ENCODE measurements at regions not wholly inside any gene's neighbourhood (a gene's known extent, or its start where the extent isn't known, plus 50 kb on each side); places are given as distances from the start of the nearest gene placed in this dataset.

DNA sequence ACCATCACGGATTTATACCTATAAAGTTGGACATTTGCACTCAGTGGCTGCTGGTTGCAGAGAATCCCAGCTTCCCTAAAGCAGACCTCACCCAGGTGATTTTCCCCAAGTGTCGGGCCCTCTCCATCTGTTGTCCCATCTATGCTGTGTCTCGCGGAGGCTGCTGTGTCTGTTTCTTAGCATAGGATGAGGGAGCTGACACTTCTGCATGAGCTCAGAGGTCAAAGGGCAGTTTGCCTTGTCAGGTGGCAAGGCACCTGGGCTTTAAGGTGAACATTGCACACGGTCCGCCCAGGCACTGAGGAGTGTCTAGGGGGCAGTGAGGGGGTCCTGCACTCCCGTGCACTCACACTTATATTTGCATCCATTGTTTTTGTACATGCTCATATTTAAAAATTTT, 151.6 kb downstream of the ZIC5 start:
- DNase-seq: no peak
- Mint-ChIP-seq H3K27ac (no peak overlapping the region), H3K4me1 (peaks cover 19 to 26% of the 10 kb centered on the region in 2 donors), H3K36me3 (peaks cover 0 to 4% (median 0%) of the 10 kb centered on the region in 3 donors), H3K27me3 (ENCODE audit: low read depth in 3 of 3) (peaks cover 0 to 2% (median 0%) of the 10 kb centered on the region in 3 donors), H3K9me3 (peaks cover 0 to 2% (median 0%) of the 10 kb centered on the region in 6 donors), H3K4me3 (no peak overlapping the region)

DNA sequence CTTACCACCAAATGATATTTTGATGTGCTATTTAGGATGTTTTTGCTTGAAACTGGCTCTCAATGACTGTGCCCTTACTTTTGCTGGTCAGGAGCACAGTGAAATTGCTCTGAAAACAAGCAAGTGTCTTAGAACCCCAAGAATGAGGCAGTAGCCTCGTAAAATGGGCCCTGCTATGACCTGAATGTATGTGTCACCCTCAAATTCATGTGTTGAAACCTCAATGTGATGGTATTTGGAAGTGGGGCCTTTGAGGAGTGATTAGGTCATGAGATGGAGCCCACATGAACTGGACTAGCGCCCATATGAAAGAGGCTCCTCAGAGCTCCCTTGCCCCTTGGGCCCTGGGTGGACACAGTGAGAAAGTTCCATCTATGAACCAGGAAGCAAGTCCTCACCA, 155.2 kb downstream of the ZIC5 start:
- Mint-ChIP-seq H3K27ac (peak overlapping the region in 2 of 6 donors; percentile 12 to 31), H3K4me1 (peaks cover 19 to 26% of the 10 kb centered on the region in 2 donors), H3K9me3 (peaks cover 0 to 2% (median 0%) of the 10 kb centered on the region in 6 donors), H3K27me3 (ENCODE audit: low read depth in 3 of 3) (no peaks in the 10 kb centered on the region), H3K36me3 (peaks cover 0 to 3% (median 0%) of the 10 kb centered on the region in 3 donors), H3K4me3 (no peak overlapping the region)
- no peak for DNase-seq

DNA sequence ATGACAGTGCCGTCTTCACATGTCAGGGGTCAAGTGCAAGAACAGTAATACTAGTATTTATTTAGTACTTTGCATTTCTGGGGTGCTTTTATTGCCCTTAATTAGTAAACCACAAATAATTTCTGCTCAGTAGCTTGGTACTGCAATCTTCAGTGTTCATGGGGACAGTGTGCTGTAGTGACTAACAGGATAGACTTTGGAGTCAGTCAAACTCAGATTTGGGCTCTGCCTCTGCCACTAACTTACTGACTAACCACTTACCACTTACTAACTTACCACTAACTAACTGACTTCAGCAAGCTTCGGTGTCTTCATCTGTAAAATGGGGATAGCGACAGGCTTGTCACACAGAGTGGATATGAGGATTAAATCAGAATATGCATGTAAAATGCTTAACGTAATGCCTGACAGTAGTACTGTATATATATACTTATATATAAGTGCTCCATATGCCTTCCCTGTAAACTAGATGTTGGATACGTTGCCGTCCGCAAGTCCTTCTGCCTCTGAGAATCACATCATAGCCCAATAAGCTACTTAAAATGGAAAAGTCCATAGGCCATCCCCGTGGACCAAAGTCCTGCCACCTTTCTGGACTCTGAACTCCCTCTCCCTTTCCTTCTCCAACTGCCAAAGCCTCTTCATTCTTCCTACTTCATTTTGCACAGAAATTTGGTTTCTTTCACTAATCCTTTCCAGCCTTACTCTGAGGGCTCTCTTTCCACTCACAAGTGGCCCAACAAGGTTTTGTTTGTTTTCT, 158.1 kb downstream of the ZIC5 start:
- peaks cover 0 to 2% (median 0%) of the 10 kb centered on the region in 6 donors for H3K9me3 Mint-ChIP-seq
- peaks cover 0 to 8% (median 3%) of the 10 kb centered on the region in 3 donors for H3K36me3 Mint-ChIP-seq

DNA sequence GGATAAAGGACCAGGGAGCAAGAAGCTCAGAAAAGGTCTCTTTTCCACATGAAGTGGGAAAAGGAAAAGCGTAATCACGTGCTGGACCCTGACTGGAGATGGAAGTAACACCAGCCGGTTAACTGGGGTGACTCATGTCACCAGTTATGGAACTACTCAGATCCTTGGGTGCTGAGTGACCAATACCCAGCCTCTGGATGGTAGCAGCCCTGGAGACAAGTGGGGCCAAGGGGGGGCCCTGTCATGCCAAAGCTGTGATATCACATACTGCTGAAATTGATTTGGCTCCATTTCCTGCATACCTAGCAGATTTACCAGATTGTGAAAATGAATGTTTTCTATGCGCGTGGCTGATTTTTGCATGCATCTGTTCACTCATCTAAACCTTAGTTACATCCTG, 158.9 kb downstream of the ZIC5 start:
- Mint-ChIP-seq H3K4me1 (peaks cover 7 to 13% of the 10 kb centered on the region in 2 donors), H3K9me3 (no peaks in the 10 kb centered on the region), H3K36me3 (peaks cover 0 to 8% (median 3%) of the 10 kb centered on the region in 3 donors), H3K27ac (no peak overlapping the region), H3K27me3 (ENCODE audit: low read depth in 3 of 3) (peaks cover 0 to 3% (median 0%) of the 10 kb centered on the region in 3 donors), H3K4me3 (no peak overlapping the region)
- DNase-seq: no peak

More for the DNA sequence above, 158.1 kb downstream of the ZIC5 start:
- Mint-ChIP-seq H3K27me3 (ENCODE audit: low read depth in 3 of 3) (peaks cover 0 to 3% (median 0%) of the 10 kb centered on the region in 3 donors), H3K27ac (no peak overlapping the region), H3K4me3 (no peak overlapping the region), H3K4me1 (peaks cover 16 to 22% of the 10 kb centered on the region in 2 donors)
- DNase-seq: no peak

DNA sequence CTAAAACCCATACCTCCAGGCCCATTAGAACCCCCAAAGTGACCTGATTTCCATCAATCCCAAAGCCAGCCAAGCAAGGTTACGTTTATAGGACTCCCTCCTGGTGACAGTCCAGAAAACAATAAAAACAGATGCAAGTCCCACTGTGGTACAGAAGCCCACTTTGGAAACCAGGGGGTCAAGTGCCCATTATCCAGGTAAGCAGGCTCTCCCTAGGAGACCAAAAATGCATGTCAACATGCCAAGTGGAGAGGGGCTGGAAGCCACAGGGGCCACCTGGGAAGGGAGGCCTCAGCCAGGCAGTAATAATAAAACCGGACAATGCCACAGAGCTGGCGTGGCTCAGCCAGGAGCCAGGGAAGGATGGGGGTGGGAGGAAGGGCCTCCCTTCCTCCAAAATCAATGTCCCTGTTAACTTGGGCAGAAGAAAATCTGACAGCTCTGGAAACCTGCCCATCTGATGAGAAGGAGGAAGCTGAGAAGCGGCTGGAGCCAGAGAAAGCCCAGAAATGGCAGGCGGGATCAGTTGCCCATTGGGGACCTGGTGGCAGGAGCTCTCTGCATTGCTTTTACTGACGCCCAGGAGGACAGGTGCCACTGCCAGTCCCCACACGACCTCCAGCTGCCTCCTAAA, 160.4 kb downstream of the ZIC5 start:
- Mint-ChIP-seq H3K27me3 (ENCODE audit: low read depth in 3 of 3) (peaks cover 0 to 3% (median 0%) of the 10 kb centered on the region in 3 donors), H3K4me1 (no peaks in the 10 kb centered on the region), H3K27ac (peak overlapping the region in 1 of 6 donors; percentile 40), H3K36me3 (peaks cover 0 to 8% (median 3%) of the 10 kb centered on the region in 3 donors), H3K9me3 (no peaks in the 10 kb centered on the region), H3K4me3 (no peak overlapping the region)
- no peak for DNase-seq

DNA sequence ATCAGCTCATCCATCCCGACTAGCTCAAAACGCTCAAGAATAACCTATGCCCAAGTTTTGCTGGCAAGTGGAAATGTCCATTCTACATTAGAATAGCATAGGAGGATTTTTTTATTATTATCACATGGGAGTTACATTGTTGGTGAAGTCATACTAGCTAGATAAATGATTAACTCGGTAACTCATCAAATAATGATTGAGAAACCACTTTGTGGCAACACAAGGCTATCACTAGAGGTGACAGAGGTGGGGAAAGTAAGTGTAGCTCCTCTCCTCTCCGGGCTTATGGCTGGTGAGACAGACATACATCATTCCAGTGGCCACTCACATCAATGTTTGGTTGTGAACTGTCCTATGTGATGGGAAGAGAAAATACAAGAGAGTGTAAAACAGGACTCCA, 161.6 kb downstream of the ZIC5 start:
- DNase-seq: no peak
- no peaks in the 10 kb centered on the region for H3K4me1 Mint-ChIP-seq
- peaks cover 0 to 8% (median 3%) of the 10 kb centered on the region in 3 donors for H3K36me3 Mint-ChIP-seq
- H3K4me3 Mint-ChIP-seq: no peak overlapping the region
- no peaks in the 10 kb centered on the region for H3K9me3 Mint-ChIP-seq
- no peak overlapping the region for H3K27ac Mint-ChIP-seq
- peaks cover 0 to 3% (median 0%) of the 10 kb centered on the region in 3 donors for H3K27me3 Mint-ChIP-seq (ENCODE audit: low read depth in 3 of 3)

DNA sequence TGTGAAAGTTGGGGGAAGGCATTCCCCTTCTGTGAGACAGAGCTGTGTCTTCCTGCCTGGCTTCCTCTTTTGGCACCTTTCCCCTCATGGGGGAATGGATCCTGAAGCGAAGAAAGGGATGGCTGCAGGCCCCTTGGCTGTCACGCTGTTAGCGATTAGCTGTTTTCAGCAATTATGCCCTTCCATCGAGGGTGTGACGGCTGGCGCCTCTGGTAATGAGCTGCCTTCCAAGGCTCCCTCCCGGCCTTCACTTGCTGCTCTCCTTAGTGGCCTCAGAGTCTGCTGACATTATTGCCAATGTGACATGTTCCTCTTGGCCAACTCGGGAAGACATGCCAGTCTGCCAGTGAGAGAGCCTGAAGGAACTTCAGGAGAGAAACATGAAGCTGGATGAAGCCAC, 162.1 kb downstream of the ZIC5 start:
- Mint-ChIP-seq H3K27ac (no peak overlapping the region), H3K4me3 (no peak overlapping the region), H3K4me1 (no peaks in the 10 kb centered on the region), H3K9me3 (no peaks in the 10 kb centered on the region), H3K36me3 (peaks cover 0 to 12% (median 3%) of the 10 kb centered on the region in 3 donors), H3K27me3 (ENCODE audit: low read depth in 3 of 3) (peaks cover 0 to 3% (median 0%) of the 10 kb centered on the region in 3 donors)
- DNase-seq: no peak

DNA sequence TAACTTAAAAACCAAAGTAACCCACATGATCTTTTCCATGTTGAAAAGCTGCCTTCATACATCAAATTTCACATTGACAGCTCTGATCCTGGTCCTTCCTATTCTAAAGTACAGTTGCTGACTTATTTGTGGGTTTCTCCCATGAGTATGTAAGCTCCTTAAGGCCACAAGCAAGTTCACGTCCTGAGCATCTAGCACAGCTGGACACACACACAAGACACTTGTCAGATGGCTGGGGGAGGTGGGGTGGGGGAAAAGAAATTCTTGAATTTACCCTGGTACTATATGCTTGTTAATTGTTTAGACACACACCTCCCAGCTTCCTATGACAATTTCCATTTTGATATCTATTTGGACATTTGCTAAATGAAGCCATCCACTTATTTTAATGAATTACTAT, 162.8 kb downstream of the ZIC5 start:
- DNase-seq: no peak
- Mint-ChIP-seq H3K27me3 (ENCODE audit: low read depth in 3 of 3) (peaks cover 0 to 3% (median 0%) of the 10 kb centered on the region in 3 donors), H3K4me1 (no peaks in the 10 kb centered on the region), H3K9me3 (no peaks in the 10 kb centered on the region), H3K27ac (no peak overlapping the region), H3K4me3 (no peak overlapping the region), H3K36me3 (peaks cover 0 to 15% (median 0%) of the 10 kb centered on the region in 3 donors)

DNA sequence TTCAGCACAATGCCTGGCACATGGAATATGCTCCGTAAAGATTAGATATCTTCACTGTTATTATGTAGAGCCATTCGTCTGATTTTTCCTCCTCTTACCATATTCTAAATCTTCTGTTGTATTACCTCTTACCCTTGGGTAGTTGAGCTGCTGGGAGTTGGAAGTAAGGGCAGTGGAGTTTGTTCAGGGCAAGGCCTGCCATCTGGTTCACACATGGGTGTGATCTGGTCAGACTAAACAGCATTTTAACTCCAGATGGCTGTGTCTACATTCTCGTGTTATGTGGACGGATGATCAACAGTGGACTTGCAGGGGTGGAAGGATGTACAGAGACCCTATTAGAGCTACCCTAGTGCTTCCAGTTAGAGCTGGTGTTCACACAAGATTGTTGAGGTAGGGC, 164.9 kb downstream of the ZIC5 start:
- H3K36me3 Mint-ChIP-seq: peaks cover 0 to 15% (median 0%) of the 10 kb centered on the region in 3 donors
- no peak for DNase-seq

DNA sequence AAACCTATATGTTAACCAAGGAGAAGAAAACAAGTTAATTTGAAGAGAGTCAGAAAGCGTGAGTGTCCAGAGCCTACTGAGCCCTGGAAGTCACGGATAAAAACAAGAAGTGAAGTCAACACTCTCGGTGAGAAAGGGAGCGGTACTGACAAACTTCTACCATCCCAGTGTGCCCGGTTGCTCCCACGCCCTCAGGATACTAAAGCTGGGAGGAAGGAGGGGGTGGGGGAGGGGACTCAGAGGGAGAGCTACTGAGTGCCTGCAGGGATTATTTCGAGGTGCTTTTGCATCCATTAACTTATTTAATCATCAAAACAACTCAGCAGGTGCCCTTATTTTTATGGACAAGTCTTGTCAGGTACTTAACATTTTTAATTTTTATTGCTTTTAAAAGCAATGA, 166.2 kb downstream of the ZIC5 start:
- Mint-ChIP-seq H3K36me3 (peaks cover 0 to 12% (median 0%) of the 10 kb centered on the region in 3 donors), H3K27ac (no peak overlapping the region), H3K4me1 (no peaks in the 10 kb centered on the region), H3K27me3 (ENCODE audit: low read depth in 3 of 3) (peaks cover 0 to 3% (median 1%) of the 10 kb centered on the region in 3 donors), H3K4me3 (no peak overlapping the region), H3K9me3 (no peaks in the 10 kb centered on the region)
- DNase-seq: no peak

More for the DNA sequence above, 164.9 kb downstream of the ZIC5 start:
- Mint-ChIP-seq H3K4me1 (no peaks in the 10 kb centered on the region), H3K27me3 (ENCODE audit: low read depth in 3 of 3) (peaks cover 0 to 3% (median 0%) of the 10 kb centered on the region in 3 donors), H3K27ac (no peak overlapping the region), H3K4me3 (no peak overlapping the region), H3K9me3 (no peaks in the 10 kb centered on the region)

DNA sequence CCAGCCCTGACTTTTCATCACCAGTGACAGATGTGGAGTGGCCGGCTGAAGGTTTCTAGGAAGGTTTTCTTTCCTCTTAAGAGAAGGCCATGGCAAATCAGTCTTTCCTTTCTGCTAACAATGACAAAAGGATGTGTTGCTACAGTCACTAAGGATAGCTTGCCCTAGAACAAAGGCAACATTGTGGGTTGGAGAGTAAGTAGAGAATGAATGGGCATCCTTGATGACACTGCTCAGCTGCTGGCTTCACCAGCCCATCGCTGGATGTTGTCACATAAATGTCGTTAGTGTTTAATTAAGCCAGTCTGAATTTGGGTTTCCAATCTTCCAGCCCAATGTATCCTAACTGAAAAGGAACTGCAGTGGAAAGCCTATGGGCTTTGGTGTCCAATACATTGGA, 168.4 kb downstream of the ZIC5 start:
- DNase-seq: no peak
- no peak overlapping the region for H3K27ac Mint-ChIP-seq
- H3K9me3 Mint-ChIP-seq: no peaks in the 10 kb centered on the region
- peaks cover 0 to 7% (median 0%) of the 10 kb centered on the region in 3 donors for H3K36me3 Mint-ChIP-seq
- H3K4me3 Mint-ChIP-seq: no peak overlapping the region
- H3K4me1 Mint-ChIP-seq: no peaks in the 10 kb centered on the region
- peaks cover 0 to 1% (median 0%) of the 10 kb centered on the region in 3 donors for H3K27me3 Mint-ChIP-seq (ENCODE audit: low read depth in 3 of 3)

DNA sequence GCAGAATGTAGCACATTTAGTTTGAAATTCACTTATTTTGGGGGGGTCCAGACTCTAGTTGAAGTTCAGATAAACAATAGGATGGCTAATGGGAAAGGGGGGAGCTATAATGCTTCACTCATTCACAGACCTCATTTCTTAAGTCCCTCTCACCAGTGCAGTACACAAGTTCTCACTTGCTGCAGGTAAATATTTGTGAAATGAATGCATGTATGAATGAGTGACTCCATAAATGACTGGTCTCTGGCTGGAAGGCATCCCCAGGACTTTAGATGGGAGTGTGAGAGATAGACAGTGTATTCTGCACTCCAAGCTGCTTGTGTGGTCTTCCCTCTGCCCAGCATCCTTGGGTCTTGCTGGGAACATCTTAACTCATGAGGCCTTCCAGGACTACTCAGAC, 169.2 kb downstream of the ZIC5 start:
- no peaks in the 10 kb centered on the region for H3K4me1 Mint-ChIP-seq
- H3K36me3 Mint-ChIP-seq: peaks cover 0 to 7% (median 0%) of the 10 kb centered on the region in 3 donors
- H3K4me3 Mint-ChIP-seq: no peak overlapping the region
- DNase-seq: no peak
- no peak overlapping the region for H3K27ac Mint-ChIP-seq
- peaks cover 0 to 1% (median 0%) of the 10 kb centered on the region in 3 donors for H3K27me3 Mint-ChIP-seq (ENCODE audit: low read depth in 3 of 3)
- H3K9me3 Mint-ChIP-seq: no peaks in the 10 kb centered on the region

DNA sequence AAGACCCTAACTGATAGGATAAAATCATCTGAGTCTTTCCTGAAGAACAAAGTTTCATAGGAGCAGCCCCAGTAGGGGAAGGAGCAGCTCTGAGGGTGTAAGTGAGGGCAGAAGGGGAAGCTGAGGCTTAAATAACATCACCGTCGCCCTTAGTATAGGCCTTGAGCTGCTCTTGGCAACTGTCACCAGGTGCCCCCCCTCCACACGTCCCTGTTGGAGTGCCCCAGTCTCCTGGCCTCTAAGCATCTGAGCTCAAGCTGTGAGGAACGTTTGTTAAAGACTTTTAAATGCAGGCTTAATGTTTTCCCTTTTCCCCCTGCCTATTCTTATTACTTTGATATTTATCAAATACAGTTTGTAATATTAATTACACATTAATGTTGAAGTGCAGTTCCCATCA, 170.6 kb downstream of the ZIC5 start:
- Mint-ChIP-seq H3K27me3 (ENCODE audit: low read depth in 3 of 3) (peaks cover 0 to 1% (median 0%) of the 10 kb centered on the region in 3 donors), H3K27ac (no peak overlapping the region), H3K4me1 (no peaks in the 10 kb centered on the region), H3K36me3 (peaks cover 0 to 7% (median 0%) of the 10 kb centered on the region in 3 donors), H3K4me3 (no peak overlapping the region), H3K9me3 (no peaks in the 10 kb centered on the region)
- no peak for DNase-seq

DNA sequence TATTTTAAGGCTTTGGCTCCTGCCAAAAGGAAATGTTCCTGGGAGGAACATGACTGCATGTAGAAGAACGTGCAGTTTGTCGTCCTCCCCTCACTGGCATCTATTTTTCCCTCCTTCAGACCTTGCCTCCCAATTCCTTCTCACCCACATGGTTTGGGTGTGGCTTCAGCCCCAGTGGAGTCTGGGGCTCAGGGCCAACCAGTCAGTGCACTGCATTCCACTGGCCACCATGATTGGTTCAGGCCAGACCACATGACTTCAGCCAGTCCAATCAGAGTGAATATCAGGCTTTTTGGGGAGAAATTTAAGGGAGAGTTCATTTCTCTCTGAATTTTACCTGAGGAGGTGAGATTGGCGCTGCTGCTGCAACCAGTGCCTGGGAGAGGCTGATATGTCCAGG, 171.6 kb downstream of the ZIC5 start:
- no peak overlapping the region for H3K27ac Mint-ChIP-seq
- H3K4me1 Mint-ChIP-seq: no peaks in the 10 kb centered on the region
- H3K36me3 Mint-ChIP-seq: peaks cover 0 to 7% (median 0%) of the 10 kb centered on the region in 3 donors
- no peaks in the 10 kb centered on the region for H3K9me3 Mint-ChIP-seq
- H3K27me3 Mint-ChIP-seq (ENCODE audit: low read depth in 3 of 3): peaks cover 0 to 1% (median 0%) of the 10 kb centered on the region in 3 donors
- H3K4me3 Mint-ChIP-seq: no peak overlapping the region
- no peak for DNase-seq

All from immature natural killer cell (primary cell).